ENCODE measurements at regions not wholly inside any gene's neighbourhood (a gene's known extent, or its start where the extent isn't known, plus 50 kb on each side); places are given as distances from the start of the nearest gene placed in this dataset.

DNA sequence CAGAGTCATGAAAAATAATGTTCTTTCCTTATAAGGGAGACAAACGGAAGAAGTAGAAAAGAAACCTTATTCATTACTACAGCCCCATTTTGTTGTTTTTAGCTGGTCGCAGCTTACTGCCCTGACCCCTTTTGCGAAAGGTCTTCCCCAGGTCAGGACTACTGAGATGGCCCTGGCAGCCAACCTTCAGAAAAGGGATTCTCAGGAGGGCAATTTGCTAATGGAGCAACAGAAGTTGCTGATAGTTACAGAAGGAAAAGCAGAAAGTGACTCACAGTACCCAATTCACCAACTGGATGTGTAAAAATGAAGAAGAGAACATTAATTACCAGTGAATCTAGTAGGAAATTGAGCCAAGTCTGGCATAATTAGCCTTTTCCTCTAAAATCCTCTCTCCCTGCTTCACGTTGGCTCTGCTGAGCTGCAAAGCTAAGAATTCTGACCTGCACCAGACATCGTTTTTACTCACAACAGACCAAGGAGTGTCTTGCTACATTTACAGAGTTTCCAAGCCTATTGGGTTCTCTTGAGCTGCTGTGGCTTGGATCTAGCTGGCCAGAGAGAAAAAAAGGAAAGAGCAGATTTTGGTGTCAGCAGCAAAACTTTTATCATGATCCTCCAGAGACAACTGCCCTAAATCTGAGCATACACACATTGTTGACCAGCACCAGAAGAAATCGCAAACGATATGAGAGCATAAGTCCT is 499.9 kb upstream of the FZD8 start:
- no CpG with 5 or more reads among the region's 7 CpGs for WGBS, 2 experiments (ENCODE audit: extremely low coverage in 2 of 2, insufficient read length in 1 of 2)
- H3K27me3 ChIP-seq (ENCODE audit: control insufficient read depth, insufficient read depth, low read length) = no peaks in the 10 kb centered on the region
- in situ Hi-C loops (cut with MboI; ENCODE audit: low sequenced_read_pairs) (no loop called here), intact Hi-C loops (cut with micrococcal nuclease) (no loop called here), dilution Hi-C loops (cut with HindIII; ENCODE audit: low sequenced_read_pairs, unreplicated experiment) (no loop called here)
- ChIA-PET POLR2A (ENCODE audit: unreplicated experiment) (no interaction called here), CTCF (no interaction called here)
- no peak overlapping the region for H2AFZ ChIP-seq (replicated peaks; ENCODE audit: low read length, poor library complexity)
- H3K14ac ChIP-seq (replicated peaks; ENCODE audit: low read depth, low read length) = no peak overlapping the region
- TF ChIP-seq RFX5 (IDR thresholded peaks at IDR 0.05; ENCODE audit: low read depth, low read length) = no peak
- TF ChIP-seq BHLHE40 (IDR thresholded peaks at IDR 0.05; ENCODE audit: low read depth, low read length) = no peak
- TF ChIP-seq MAZ (IDR thresholded peaks at IDR 0.05; ENCODE audit: borderline replicate concordance, low read depth, low read length) = no peak
- no peak for TF ChIP-seq NFE2L2 (IDR thresholded peaks at IDR 0.05; ENCODE audit: low read depth, low read length)
- no peak for TF ChIP-seq MAFK (IDR thresholded peaks at IDR 0.05; ENCODE audit: low read depth, low read length)
- TF ChIP-seq RCOR1 (IDR thresholded peaks at IDR 0.05; ENCODE audit: insufficient replicate concordance, low read length) = no peak
- TF ChIP-seq, protein P1, sequence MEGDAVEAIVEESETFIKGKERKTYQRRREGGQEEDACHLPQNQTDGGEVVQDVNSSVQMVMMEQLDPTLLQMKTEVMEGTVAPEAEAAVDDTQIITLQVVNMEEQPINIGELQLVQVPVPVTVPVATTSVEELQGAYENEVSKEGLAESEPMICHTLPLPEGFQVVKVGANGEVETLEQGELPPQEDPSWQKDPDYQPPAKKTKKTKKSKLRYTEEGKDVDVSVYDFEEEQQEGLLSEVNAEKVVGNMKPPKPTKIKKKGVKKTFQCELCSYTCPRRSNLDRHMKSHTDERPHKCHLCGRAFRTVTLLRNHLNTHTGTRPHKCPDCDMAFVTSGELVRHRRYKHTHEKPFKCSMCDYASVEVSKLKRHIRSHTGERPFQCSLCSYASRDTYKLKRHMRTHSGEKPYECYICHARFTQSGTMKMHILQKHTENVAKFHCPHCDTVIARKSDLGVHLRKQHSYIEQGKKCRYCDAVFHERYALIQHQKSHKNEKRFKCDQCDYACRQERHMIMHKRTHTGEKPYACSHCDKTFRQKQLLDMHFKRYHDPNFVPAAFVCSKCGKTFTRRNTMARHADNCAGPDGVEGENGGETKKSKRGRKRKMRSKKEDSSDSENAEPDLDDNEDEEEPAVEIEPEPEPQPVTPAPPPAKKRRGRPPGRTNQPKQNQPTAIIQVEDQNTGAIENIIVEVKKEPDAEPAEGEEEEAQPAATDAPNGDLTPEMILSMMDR (conservative IDR thresholded peaks at IDR 0.05; ENCODE audit: low read depth, low read length) = no peak
- no peak for TF ChIP-seq CEBPB (IDR thresholded peaks at IDR 0.05; ENCODE audit: low read depth, low read length)
- TF ChIP-seq FOS (IDR thresholded peaks at IDR 0.05; ENCODE audit: low read depth, low read length) = no peak
- TF ChIP-seq MXI1 (IDR thresholded peaks at IDR 0.05; ENCODE audit: borderline replicate concordance, low read depth, low read length) = no peak
- TF ChIP-seq, protein P2, sequence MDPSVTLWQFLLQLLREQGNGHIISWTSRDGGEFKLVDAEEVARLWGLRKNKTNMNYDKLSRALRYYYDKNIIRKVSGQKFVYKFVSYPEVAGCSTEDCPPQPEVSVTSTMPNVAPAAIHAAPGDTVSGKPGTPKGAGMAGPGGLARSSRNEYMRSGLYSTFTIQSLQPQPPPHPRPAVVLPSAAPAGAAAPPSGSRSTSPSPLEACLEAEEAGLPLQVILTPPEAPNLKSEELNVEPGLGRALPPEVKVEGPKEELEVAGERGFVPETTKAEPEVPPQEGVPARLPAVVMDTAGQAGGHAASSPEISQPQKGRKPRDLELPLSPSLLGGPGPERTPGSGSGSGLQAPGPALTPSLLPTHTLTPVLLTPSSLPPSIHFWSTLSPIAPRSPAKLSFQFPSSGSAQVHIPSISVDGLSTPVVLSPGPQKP (IDR thresholded peaks at IDR 0.05; ENCODE audit: borderline replicate concordance, low read depth, low read length) = no peak
- no peak for TF ChIP-seq SMC3 (IDR thresholded peaks at IDR 0.05; ENCODE audit: low read depth, low read length)
- no peak for TF ChIP-seq RAD21 (IDR thresholded peaks at IDR 0.05; ENCODE audit: low read length)
- TF ChIP-seq, protein P3, sequence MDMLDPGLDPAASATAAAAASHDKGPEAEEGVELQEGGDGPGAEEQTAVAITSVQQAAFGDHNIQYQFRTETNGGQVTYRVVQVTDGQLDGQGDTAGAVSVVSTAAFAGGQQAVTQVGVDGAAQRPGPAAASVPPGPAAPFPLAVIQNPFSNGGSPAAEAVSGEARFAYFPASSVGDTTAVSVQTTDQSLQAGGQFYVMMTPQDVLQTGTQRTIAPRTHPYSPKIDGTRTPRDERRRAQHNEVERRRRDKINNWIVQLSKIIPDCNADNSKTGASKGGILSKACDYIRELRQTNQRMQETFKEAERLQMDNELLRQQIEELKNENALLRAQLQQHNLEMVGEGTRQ (IDR thresholded peaks at IDR 0.05; ENCODE audit: low read depth, low read length) = no peak
- no peak for TF ChIP-seq POLR2A (IDR thresholded peaks at IDR 0.05; ENCODE audit: low read depth, low read length)
- no peak for TF ChIP-seq CHD1 (IDR thresholded peaks at IDR 0.05; ENCODE audit: low read depth, low read length)
- H3K9me3 ChIP-seq (ENCODE audit: control insufficient read depth, insufficient read depth, low read length) = no peaks in the 10 kb centered on the region
- no peak overlapping the region for H2BK5ac ChIP-seq (ENCODE audit: low read depth, low read length, poor library complexity, severe bottlenecking)
- H3K79me1 ChIP-seq (ENCODE audit: low read depth in 1 of 2, low read length in 2 of 2) = no peaks in the 10 kb centered on the region
- DNase-seq (no peak), ATAC-seq (ENCODE audit: low read depth) (no peak)
- H3K23ac ChIP-seq (ENCODE audit: low read depth, low read length) = no peak overlapping the region
- no peak overlapping the region for H3K27ac ChIP-seq (ENCODE audit: insufficient read depth, low read length)
- no peak overlapping the region for H4K8ac ChIP-seq (ENCODE audit: low read depth in 2 of 2, low read length in 2 of 2)
- no peak overlapping the region for H3K4me3 ChIP-seq (ENCODE audit: insufficient read depth, low read depth, low read length)
- H3K18ac ChIP-seq (ENCODE audit: low read depth, low read length) = no peak overlapping the region
- no peaks in the 10 kb centered on the region for H4K20me1 ChIP-seq (ENCODE audit: insufficient read depth, low read length)
- H4K5ac ChIP-seq (ENCODE audit: low read depth, low read length) = no peak overlapping the region
- BruUV-seq (replicated peaks) = no TSS peak
- H3K9me1 ChIP-seq (ENCODE audit: insufficient read depth, low read length) = no peaks in the 10 kb centered on the region
- 0 out of 2 replicates have a peak overlapping the region, but pooled peaks have one; percentile 37 for H3K4me2 ChIP-seq (ENCODE audit: low read depth, low read length)
- H2AK9ac ChIP-seq (replicated peaks; ENCODE audit: low read depth, low read length, poor library complexity) = no peak overlapping the region
- H3K36me3 ChIP-seq (ENCODE audit: control insufficient read depth, insufficient read depth, low read length) = no peaks in the 10 kb centered on the region
- no peak overlapping the region for H3K4ac ChIP-seq (ENCODE audit: low read depth, low read length)
- no peak overlapping the region for H3K56ac ChIP-seq (ENCODE audit: extremely low read depth, insufficient read depth, low read length)
- no peak overlapping the region for H2BK120ac ChIP-seq (ENCODE audit: low read depth, low read length)
- H3K9ac ChIP-seq (ENCODE audit: low read depth, low read length) = no peak overlapping the region
- no peak overlapping the region for H4K91ac ChIP-seq (ENCODE audit: insufficient read depth, low read depth, low read length)
- H3K4me1 ChIP-seq (ENCODE audit: control insufficient read depth, insufficient read depth, low read length) = peaks cover 1% of the 10 kb centered on the region; the same call in 1 of the 2 replicates
- H2BK15ac ChIP-seq (ENCODE audit: low read depth, low read length) = no peak overlapping the region
- H2AK5ac ChIP-seq (ENCODE audit: low read depth, low read length) = no peak overlapping the region
- no peak overlapping the region for H2BK20ac ChIP-seq (ENCODE audit: low read depth, low read length)

Data from IMR-90 (cell line).